Activated CD4-positive, alpha-beta T cell treated with anti-CD3 and anti-CD28 coated beads, Interleukin-2, amount 10 ng/mL, durations not matched to agents 7 days and 5 days (primary cell): ENCODE measurements at regions not wholly inside any gene's neighbourhood (a gene's known extent, or its start where the extent isn't known, plus 50 kb on each side); places are given as distances from the start of the nearest gene placed in this dataset.
"Not testable (repeated sequence)": the region's sequence is repeated elsewhere in the genome, so short reads cannot be mapped to it uniquely, and the experiment has no call there.

Experiments
- CTCF ChIA-PET: fragments of 350-600 bp; sonication (Branson Sonifier 250); formaldehyde crosslinking; loops from one replicate; lab custom pipeline; 2021; ENCODE audit warnings: antibody characterized with exemption; lab: Charles Lee
- POLR2A ChIA-PET: fragments of 350-600 bp; sonication (Branson Sonifier 250); formaldehyde crosslinking; loops from one replicate; lab custom pipeline; 2021; ENCODE audit warnings: antibody characterized with exemption; lab: Charles Lee
- DNase-seq: peaks from one replicate; pipeline ENCODE4 v3.0.0-alpha.2; 2020
- H3K27ac Mint-ChIP-seq: one replicate; pipeline ENCODE4 v1.8.0; 2021; ENCODE audit warnings: mild to moderate bottlenecking, moderate library complexity, mixed read lengths
- H3K27me3 Mint-ChIP-seq: one replicate; pipeline ENCODE4 v1.8.0; 2021; ENCODE audit warnings: mixed read lengths
- H3K36me3 Mint-ChIP-seq: one replicate; pipeline ENCODE4 v1.8.0; 2021; ENCODE audit warnings: low read depth, mixed read lengths
- H3K4me1 Mint-ChIP-seq: one replicate; pipeline ENCODE4 v1.8.0; 2021; ENCODE audit warnings: mixed read lengths
- H3K4me3 Mint-ChIP-seq: one replicate; pipeline ENCODE4 v1.8.0; 2021; ENCODE audit warnings: mild to moderate bottlenecking, moderate library complexity, mixed read lengths
- H3K9me3 Mint-ChIP-seq: one replicate; pipeline ENCODE4 v1.8.0; 2021; ENCODE audit warnings: mixed read lengths

DNA sequence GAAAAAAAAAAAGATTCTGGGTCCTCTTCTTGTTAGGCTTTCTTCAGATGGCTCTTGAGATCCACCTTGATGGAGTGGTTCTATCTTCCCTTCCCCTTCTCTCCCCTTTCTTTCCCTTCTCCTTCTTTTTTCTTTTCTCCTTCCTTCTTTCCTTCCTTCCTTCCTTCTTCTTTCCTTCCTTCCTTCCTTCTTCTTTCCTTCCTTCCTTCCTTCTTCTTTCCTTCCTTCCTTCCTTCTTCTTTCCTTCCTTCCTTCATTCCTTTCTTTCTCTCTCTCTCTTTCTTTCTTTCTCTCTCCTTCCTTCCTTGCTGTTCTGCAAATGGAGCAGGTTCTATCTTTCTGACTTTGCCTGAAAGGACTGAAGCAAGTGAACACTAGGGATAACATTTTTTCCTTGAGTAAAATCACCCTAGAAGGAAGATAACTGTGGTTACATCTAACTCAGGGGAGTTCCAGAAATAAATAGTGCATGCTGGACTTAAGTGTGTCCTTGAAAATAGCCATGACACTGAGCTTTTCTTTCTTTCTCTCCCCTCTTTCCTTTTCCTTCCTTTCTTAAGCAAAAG lies 68.8 kb upstream of the SEC14L1 start:
- CTCF ChIA-PET, result interaction anchor here (0.9 kb wide), 1 partner anchor 16 kb away, joined by 3 read pairs; no protein-coding TSS in a partner anchor
- Mint-ChIP-seq H3K27ac (no peak overlapping the region), H3K27me3 (peaks cover 34% of the 10 kb centered on the region), H3K4me1 (no peaks in the 10 kb centered on the region), H3K4me3 (no peak overlapping the region), H3K9me3 (no peaks in the 10 kb centered on the region), H3K36me3 (no peaks in the 10 kb centered on the region)
- DNase-seq, result no peak
- POLR2A ChIA-PET, result no interaction called here

DNA sequence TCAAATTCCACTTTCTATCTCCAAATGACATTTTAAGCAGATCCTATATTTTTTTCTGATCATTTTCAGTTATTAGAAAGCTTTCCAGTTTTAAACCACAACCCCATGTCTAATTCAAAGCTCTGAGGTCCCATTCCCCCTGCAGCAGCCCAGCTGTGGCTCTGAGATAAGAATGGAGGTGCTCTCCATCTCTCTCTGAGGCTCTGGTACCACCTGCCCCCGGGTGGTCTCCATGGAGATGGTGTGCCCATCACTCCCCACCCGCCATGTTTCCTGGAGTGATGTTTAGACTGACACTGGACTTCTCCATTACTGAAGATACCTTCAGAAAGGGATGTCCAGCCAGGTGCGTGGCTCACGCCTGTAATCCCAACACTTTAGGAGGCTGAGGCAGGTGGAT lies 68.1 kb upstream of the SEC14L1 start:
- Mint-ChIP-seq H3K9me3 (no peaks in the 10 kb centered on the region), H3K36me3 (no peaks in the 10 kb centered on the region), H3K4me3 (no peak overlapping the region), H3K4me1 (no peaks in the 10 kb centered on the region), H3K27me3 (peaks cover 33% of the 10 kb centered on the region), H3K27ac (no peak overlapping the region)
- no peak for DNase-seq
- ChIA-PET CTCF (interaction anchor here (0.6 to 0.9 kb wide), 2 partner anchors 17 to 933 kb away, joined by 3 read pairs; no protein-coding TSS in a partner anchor), POLR2A (no interaction called here)

DNA sequence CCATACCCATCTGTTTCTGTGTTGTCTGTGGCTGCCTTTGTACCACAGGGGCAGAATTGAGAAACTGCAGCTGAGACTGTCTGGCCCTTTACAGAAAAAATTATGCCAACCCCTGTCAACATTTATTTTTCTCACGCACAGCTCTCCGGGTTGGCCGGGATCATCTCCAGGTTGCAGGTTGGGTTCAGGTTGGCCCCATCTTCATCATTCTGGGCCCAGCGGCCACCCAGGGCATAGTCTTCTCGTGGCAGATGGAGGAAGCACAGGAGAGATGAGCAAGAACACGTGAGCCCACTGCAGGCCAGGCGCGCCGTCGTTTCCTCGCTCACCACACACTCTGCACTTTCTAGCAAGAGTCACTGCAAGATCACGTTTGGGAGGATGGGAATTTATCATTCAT lies 66.1 kb upstream of the SEC14L1 start:
- Mint-ChIP-seq H3K4me1 (no peaks in the 10 kb centered on the region), H3K4me3 (no peak overlapping the region), H3K36me3 (no peaks in the 10 kb centered on the region), H3K27ac (no peak overlapping the region), H3K27me3 (peaks cover 32% of the 10 kb centered on the region), H3K9me3 (no peaks in the 10 kb centered on the region)
- CTCF ChIA-PET, result interaction anchor here (1.4 kb wide), 1 partner anchor 13 kb away, joined by 4 read pairs; no protein-coding TSS in a partner anchor
- POLR2A ChIA-PET, result no interaction called here
- no peak for DNase-seq

DNA sequence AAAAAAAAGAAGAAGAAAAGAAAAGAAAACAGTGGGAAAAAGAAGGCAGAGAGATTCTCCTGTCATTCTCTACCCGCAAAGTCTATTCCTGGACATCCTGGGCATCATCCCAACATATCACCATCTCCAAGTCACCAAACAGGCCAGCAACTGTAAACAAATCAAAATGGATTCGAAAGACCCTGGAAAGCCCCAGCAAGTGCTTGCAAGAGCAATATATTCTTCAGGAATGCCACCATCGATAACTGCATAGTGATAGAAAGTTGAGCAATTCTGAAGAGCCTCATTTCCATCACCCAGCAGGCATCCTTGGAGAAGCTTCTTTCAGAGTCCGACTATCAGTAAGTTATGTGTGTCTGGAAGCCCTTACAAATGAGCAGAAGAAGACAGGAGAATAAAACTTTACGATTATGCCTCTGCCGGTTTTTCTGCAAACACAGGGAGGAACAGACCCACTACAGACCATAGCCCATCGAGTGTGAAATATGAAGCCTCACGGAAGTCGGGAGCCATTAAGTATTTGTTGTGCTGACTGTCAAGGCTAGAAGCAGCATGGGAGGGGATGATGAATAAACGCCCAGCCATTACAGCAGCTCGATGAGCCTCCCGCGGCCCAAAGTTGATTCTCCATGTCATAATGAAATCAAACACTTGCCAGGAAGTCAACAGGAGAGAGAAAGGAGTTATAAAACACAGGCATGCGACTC lies 64.5 kb upstream of the SEC14L1 start:
- CTCF ChIA-PET, result interaction anchor here (0.6 to 0.7 kb wide), 2 partner anchors 47 to 1472 kb away, joined by 3 to 6 read pairs; no protein-coding TSS in a partner anchor
- H3K27ac Mint-ChIP-seq, result no peak overlapping the region
- POLR2A ChIA-PET, result no interaction called here
- no peak for DNase-seq
- no peaks in the 10 kb centered on the region for H3K4me1 Mint-ChIP-seq
- H3K27me3 Mint-ChIP-seq, result peaks cover 33% of the 10 kb centered on the region
- no peaks in the 10 kb centered on the region for H3K36me3 Mint-ChIP-seq
- no peaks in the 10 kb centered on the region for H3K9me3 Mint-ChIP-seq
- no peak overlapping the region for H3K4me3 Mint-ChIP-seq

DNA sequence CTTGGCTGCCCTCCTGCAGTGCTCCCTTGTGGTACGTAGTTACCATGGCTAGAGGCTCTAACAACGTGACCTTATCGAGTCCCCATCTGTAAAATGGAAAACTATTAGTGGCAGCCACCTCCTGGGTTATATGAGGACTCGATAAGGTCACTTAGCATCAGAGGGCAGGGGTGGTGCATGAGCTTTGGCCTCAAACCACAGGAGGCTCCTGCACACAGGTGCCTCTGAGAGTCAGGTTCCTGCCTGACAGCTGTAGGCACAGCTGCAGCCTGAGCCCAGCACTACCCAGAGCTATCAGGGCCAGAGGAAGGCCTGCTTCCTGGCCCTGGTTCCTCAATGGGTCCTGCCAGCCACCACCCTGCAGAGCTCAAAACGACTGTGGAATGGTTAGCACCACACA lies 57.2 kb upstream of the SEC14L1 start:
- ChIA-PET POLR2A (no interaction called here), CTCF (interaction anchor here (1.1 kb wide), 2 partner anchors 34 to 164 kb away, joined by 3 to 4 read pairs; no protein-coding TSS in a partner anchor)
- DNase-seq, result no peak
- Mint-ChIP-seq H3K4me1 (peaks cover 21% of the 10 kb centered on the region), H3K9me3 (no peaks in the 10 kb centered on the region), H3K36me3 (peaks cover 2% of the 10 kb centered on the region), H3K27me3 (peaks cover 4% of the 10 kb centered on the region), H3K27ac (no peak overlapping the region), H3K4me3 (no peak overlapping the region)

- Mint-ChIP-seq H3K4me3 (no peak overlapping the region), H3K27ac (peak overlapping the region; percentile 78), H3K9me3 (no peaks in the 10 kb centered on the region), H3K36me3 (peaks cover 22% of the 10 kb centered on the region), H3K4me1 (peaks cover 38% of the 10 kb centered on the region), H3K27me3 (peaks cover 1% of the 10 kb centered on the region)
- no peak for DNase-seq
- ChIA-PET POLR2A (interaction anchor here (0.8 kb wide), 1 partner anchor 123 kb away, joined by 3 read pairs; no protein-coding TSS in a partner anchor), CTCF (interaction anchor here (0.6 to 2.2 kb wide), 4 partner anchors 16 to 218 kb away, joined by 3 to 12 read pairs (median 4); partner anchors contain the start of gene MGAT5B)
Measured at GRCh38 chr17:77085926-77086432, 54.8 kb upstream of the SEC14L1 start.

- CTCF ChIA-PET, result interaction anchor here (0.6 to 2.2 kb wide), 12 partner anchors 9 to 236 kb away, joined by 3 to 12 read pairs (median 3); partner anchors contain the start of gene MGAT5B
- Mint-ChIP-seq H3K27me3 (peaks cover 1% of the 10 kb centered on the region), H3K9me3 (no peaks in the 10 kb centered on the region), H3K4me1 (peaks cover 43% of the 10 kb centered on the region), H3K36me3 (peaks cover 27% of the 10 kb centered on the region), H3K27ac (peak overlapping the region; percentile 78), H3K4me3 (no peak overlapping the region)
- POLR2A ChIA-PET, result interaction anchor here (0.8 kb wide), 1 partner anchor 123 kb away, joined by 3 read pairs; no protein-coding TSS in a partner anchor
- peak; percentile 78 for DNase-seq
Measured at GRCh38 chr17:77086433-77087010, 54.2 kb upstream of the SEC14L1 start.

GRCh38 chr17:77087650-77088454 lies 52.9 kb upstream of the SEC14L1 start:
- no peak for DNase-seq
- Mint-ChIP-seq H3K27me3 (peaks cover 1% of the 10 kb centered on the region), H3K4me1 (peaks cover 50% of the 10 kb centered on the region), H3K9me3 (no peaks in the 10 kb centered on the region), H3K27ac (peak overlapping the region; percentile 96), H3K4me3 (peak overlapping the region; percentile 98), H3K36me3 (peaks cover 35% of the 10 kb centered on the region)
- CTCF ChIA-PET, result interaction anchor here (0.6 to 2.2 kb wide), 26 partner anchors 10 to 682 kb away, joined by 3 to 12 read pairs (median 4); partner anchors contain the start of genes MGAT5B and SEC14L1
- POLR2A ChIA-PET, result no interaction called here

GRCh38 chr17:77088455-77089123 lies 52.2 kb upstream of the SEC14L1 start:
- Mint-ChIP-seq H3K27ac (peak overlapping the region; percentile 96), H3K36me3 (peaks cover 43% of the 10 kb centered on the region), H3K9me3 (no peaks in the 10 kb centered on the region), H3K4me3 (peak overlapping the region; percentile 98), H3K4me1 (peaks cover 55% of the 10 kb centered on the region), H3K27me3 (peaks cover 1% of the 10 kb centered on the region)
- DNase-seq, result peak; percentile 91
- ChIA-PET POLR2A (no interaction called here), CTCF (interaction anchor here (0.6 to 2.2 kb wide), 21 partner anchors 10 to 681 kb away, joined by 3 to 11 read pairs (median 4); partner anchors contain the start of genes MGAT5B and SEC14L1)

GRCh38 chr17:77089124-77089490 lies 51.7 kb upstream of the SEC14L1 start:
- CTCF ChIA-PET, result interaction anchor here (1.0 to 1.6 kb wide), 10 partner anchors 9 to 221 kb away, joined by 3 to 11 read pairs (median 4); partner anchors contain the start of genes MGAT5B and SEC14L1
- Mint-ChIP-seq H3K36me3 (peaks cover 47% of the 10 kb centered on the region), H3K27ac (peak overlapping the region; percentile 96), H3K27me3 (peaks cover 1% of the 10 kb centered on the region), H3K4me3 (peak overlapping the region; percentile 98), H3K4me1 (peaks cover 55% of the 10 kb centered on the region), H3K9me3 (no peaks in the 10 kb centered on the region)
- peak; percentile 10 for DNase-seq
- POLR2A ChIA-PET, result no interaction called here

DNA sequence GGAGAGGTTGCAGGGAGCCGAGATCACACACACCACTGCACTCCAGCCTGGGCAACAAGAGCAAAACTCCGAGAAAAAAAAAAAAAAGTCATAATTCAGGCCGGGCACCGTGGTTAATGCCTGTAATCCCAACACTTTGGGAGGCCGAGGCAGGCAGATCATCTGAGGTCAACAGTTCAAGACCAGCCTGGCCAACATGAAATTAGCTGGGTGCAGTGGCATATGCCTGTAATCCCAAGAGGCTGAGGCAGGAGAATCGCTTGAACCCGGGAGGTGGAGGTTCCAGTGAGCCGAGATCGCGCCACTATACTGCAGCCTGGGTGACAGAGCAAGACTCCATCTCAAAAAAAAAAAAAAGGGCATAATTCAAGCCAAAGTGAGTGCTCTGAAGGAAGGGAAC lies 50.8 kb upstream of the SEC14L1 start:
- CTCF ChIA-PET, result interaction anchor here (0.6 to 1.3 kb wide), 8 partner anchors 11 to 356 kb away, joined by 3 to 5 read pairs (median 3); no protein-coding TSS in a partner anchor
- H3K9me3 Mint-ChIP-seq, H3K27me3 Mint-ChIP-seq, DNase-seq, POLR2A ChIA-PET: not testable (repeated sequence)
- peaks cover 55% of the 10 kb centered on the region for H3K4me1 Mint-ChIP-seq
- H3K27ac Mint-ChIP-seq, result peak overlapping the region; percentile 96
- peak overlapping the region; percentile 98 for H3K4me3 Mint-ChIP-seq
- peaks cover 52% of the 10 kb centered on the region for H3K36me3 Mint-ChIP-seq
